ENCODE measurements at regions not wholly inside any gene's neighbourhood (a gene's known extent, or its start where the extent isn't known, plus 50 kb on each side); places are given as distances from the start of the nearest gene placed in this dataset.

DNA sequence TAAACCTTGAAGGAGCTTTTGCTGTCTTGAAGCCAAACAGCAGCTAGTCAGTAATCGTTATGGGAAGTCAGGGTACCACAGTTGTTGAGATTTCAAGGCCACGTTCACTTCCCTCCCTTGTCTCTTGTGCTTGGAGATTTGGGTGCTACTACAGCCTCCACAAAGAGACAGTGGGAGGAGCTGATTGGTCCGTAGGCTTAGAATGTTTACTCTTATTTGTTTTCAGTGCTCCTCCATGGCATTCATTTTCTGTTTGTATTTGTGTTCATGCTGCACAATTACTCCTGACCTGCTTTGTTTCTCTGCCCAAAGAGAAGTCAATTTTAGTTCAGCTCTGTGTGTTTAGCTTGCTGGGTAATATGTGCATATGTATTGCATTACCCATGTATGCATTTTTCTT lies 147.7 kb downstream of the PRL start:
- no TSS peak for BruUV-seq (replicated peaks)
- TF ChIP-seq, protein P1, sequence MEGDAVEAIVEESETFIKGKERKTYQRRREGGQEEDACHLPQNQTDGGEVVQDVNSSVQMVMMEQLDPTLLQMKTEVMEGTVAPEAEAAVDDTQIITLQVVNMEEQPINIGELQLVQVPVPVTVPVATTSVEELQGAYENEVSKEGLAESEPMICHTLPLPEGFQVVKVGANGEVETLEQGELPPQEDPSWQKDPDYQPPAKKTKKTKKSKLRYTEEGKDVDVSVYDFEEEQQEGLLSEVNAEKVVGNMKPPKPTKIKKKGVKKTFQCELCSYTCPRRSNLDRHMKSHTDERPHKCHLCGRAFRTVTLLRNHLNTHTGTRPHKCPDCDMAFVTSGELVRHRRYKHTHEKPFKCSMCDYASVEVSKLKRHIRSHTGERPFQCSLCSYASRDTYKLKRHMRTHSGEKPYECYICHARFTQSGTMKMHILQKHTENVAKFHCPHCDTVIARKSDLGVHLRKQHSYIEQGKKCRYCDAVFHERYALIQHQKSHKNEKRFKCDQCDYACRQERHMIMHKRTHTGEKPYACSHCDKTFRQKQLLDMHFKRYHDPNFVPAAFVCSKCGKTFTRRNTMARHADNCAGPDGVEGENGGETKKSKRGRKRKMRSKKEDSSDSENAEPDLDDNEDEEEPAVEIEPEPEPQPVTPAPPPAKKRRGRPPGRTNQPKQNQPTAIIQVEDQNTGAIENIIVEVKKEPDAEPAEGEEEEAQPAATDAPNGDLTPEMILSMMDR (conservative IDR thresholded peaks at IDR 0.05; ENCODE audit: low read length), result no peak
- no peak for TF ChIP-seq EZH2phosphoT487 (IDR thresholded peaks at IDR 0.05; ENCODE audit: borderline replicate concordance, low read depth, low read length)
- Histone ChIP-seq H3K9me3 (ENCODE audit: low read length) (no peaks in the 10 kb centered on the region), H3K79me2 (ENCODE audit: insufficient read depth, low read depth, low read length) (no peaks in the 10 kb centered on the region), H3K27ac (ENCODE audit: low read depth, low read length, poor library complexity, severe bottlenecking) (no peak overlapping the region), H3K4me1 (ENCODE audit: insufficient read depth, low read length, poor library complexity, severe bottlenecking) (no peaks in the 10 kb centered on the region), H4K20me1 (ENCODE audit: insufficient read depth, low read length) (no peaks in the 10 kb centered on the region), H3K36me3 (ENCODE audit: insufficient read depth, low read length) (no peaks in the 10 kb centered on the region), H3K4me3 (ENCODE audit: low read depth, low read length, poor library complexity, severe bottlenecking) (no peak overlapping the region), H2AFZ (ENCODE audit: low read length) (no peak overlapping the region), H3K4me2 (ENCODE audit: low read length) (no peak overlapping the region), H3K9me2 (ENCODE audit: insufficient read depth, low read length) (no peaks in the 10 kb centered on the region)
- ChIA-PET CTCF (ENCODE audit: unreplicated experiment) (no interaction called here), POLR2A (interaction anchor here (1.6 kb wide), 1 partner anchor 10 kb away, joined by 3 read pairs; no protein-coding TSS in a partner anchor)
- DNase-seq (ENCODE audit: low spot score), result no peak
- intact Hi-C loops (cut with micrococcal nuclease; ENCODE audit: unreplicated experiment), result no loop called here

DNA sequence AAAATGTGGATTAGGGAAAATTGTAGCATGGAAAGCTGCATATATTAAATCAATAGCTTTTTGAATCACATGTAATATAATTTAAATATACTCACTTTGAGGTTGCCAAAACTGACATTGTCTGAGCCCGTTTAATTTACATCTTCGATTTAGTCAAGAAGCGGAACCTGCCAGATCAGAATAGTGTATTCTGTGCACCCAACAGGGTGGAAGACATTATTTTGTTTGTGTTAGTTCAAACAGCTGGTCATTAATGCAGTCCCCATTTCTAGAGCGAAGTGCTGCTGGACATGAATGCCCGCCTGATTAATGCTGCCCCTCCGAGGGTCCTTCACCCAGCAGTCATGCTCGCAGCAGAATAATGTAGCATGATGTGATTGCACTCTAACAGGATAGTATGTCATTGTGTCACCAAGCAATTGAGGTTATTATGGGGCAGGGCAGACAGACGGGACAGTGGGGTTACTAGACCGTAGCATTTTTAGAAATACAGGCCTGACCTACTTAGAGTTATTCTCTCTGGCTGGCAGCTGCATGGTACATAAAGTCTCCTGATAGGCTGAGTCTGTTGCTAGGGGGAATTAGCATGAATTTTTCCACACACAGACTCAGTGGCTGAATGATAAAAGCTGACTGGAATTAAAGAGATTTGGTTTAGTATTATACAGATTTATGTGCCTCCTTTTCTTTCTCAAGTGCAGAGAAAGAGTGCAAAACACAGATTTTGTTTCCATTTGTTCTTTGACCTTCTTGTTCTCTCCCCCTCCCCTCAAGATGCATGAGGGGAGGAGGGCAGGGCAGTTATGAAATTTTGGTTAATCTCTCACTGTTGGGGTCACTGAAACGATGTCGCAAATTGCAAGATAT lies 147.1 kb downstream of the PRL start:
- Histone ChIP-seq H3K4me3 (ENCODE audit: low read depth, low read length, poor library complexity, severe bottlenecking) (no peak overlapping the region), H3K27ac (ENCODE audit: low read depth, low read length, poor library complexity, severe bottlenecking) (no peak overlapping the region), H3K4me2 (ENCODE audit: low read length) (no peak overlapping the region), H4K20me1 (ENCODE audit: insufficient read depth, low read length) (no peaks in the 10 kb centered on the region), H3K9me2 (ENCODE audit: insufficient read depth, low read length) (no peaks in the 10 kb centered on the region), H3K36me3 (ENCODE audit: insufficient read depth, low read length) (no peaks in the 10 kb centered on the region), H3K9me3 (ENCODE audit: low read length) (no peaks in the 10 kb centered on the region), H3K79me2 (ENCODE audit: insufficient read depth, low read depth, low read length) (no peaks in the 10 kb centered on the region), H3K4me1 (ENCODE audit: insufficient read depth, low read length, poor library complexity, severe bottlenecking) (no peaks in the 10 kb centered on the region), H2AFZ (ENCODE audit: low read length) (no peak overlapping the region)
- CTCF ChIA-PET (ENCODE audit: unreplicated experiment), result no interaction called here
- POLR2A ChIA-PET, result interaction anchor here (1.6 kb wide), 1 partner anchor 9 kb away, joined by 3 read pairs; no protein-coding TSS in a partner anchor
- no TSS peak for BruUV-seq (replicated peaks)
- DNase-seq (ENCODE audit: low spot score), result no peak
- no peak for TF ChIP-seq EZH2phosphoT487 (IDR thresholded peaks at IDR 0.05; ENCODE audit: borderline replicate concordance, low read depth, low read length)
- TF ChIP-seq, protein P1 (conservative IDR thresholded peaks at IDR 0.05; ENCODE audit: low read length), result no peak
- intact Hi-C loops (cut with micrococcal nuclease; ENCODE audit: unreplicated experiment), result no loop called here
